ENCODE measurements at regions not wholly inside any gene's neighbourhood (a gene's known extent, or its start where the extent isn't known, plus 50 kb on each side); places are given as distances from the start of the nearest gene placed in this dataset.
"Not testable (repeated sequence)": the region's sequence is repeated elsewhere in the genome, so short reads cannot be mapped to it uniquely, and the experiment has no call there.

GRCh38 chr6:6830686-6831063, 242.2 kb downstream of the LY86 start:
- H3K4me3 ChIP-seq (ENCODE audit: low read depth, low read length); H3K27me3 ChIP-seq (ENCODE audit: control insufficient read depth, insufficient read depth, low read length); H3K36me3 ChIP-seq (ENCODE audit: control insufficient read depth, insufficient read depth, low read length); H3K27ac ChIP-seq (ENCODE audit: low read depth, low read length); H3K9me3 ChIP-seq (ENCODE audit: control insufficient read depth, insufficient read depth, low read length); DNase-seq (ENCODE audit: low read depth in 4 of 6, low spot score in 6 of 6): not testable (repeated sequence)
- peaks cover 11% of the 10 kb centered on the region for H3K4me1 ChIP-seq (ENCODE audit: control insufficient read depth, insufficient read depth, low read length)

- Histone ChIP-seq H3K27ac (ENCODE audit: low read depth, low read length) (no peak overlapping the region), H3K36me3 (ENCODE audit: control insufficient read depth, insufficient read depth, low read length) (no peaks in the 10 kb centered on the region), H3K4me1 (ENCODE audit: control insufficient read depth, insufficient read depth, low read length) (peaks cover 3% of the 10 kb centered on the region), H3K27me3 (ENCODE audit: control insufficient read depth, insufficient read depth, low read length) (no peaks in the 10 kb centered on the region), H3K9me3 (ENCODE audit: control insufficient read depth, insufficient read depth, low read length) (no peaks in the 10 kb centered on the region), H3K4me3 (ENCODE audit: low read depth, low read length) (no peak overlapping the region)
- WGBS (ENCODE audit: insufficient coverage): 89% methylated on average over 4 of the region's 4 CpGs
- DNase-seq (ENCODE audit: low read depth in 4 of 6, low spot score in 6 of 6): no peak
Measured at GRCh38 chr6:6832439-6832838, 243.9 kb downstream of the LY86 start.

DNA sequence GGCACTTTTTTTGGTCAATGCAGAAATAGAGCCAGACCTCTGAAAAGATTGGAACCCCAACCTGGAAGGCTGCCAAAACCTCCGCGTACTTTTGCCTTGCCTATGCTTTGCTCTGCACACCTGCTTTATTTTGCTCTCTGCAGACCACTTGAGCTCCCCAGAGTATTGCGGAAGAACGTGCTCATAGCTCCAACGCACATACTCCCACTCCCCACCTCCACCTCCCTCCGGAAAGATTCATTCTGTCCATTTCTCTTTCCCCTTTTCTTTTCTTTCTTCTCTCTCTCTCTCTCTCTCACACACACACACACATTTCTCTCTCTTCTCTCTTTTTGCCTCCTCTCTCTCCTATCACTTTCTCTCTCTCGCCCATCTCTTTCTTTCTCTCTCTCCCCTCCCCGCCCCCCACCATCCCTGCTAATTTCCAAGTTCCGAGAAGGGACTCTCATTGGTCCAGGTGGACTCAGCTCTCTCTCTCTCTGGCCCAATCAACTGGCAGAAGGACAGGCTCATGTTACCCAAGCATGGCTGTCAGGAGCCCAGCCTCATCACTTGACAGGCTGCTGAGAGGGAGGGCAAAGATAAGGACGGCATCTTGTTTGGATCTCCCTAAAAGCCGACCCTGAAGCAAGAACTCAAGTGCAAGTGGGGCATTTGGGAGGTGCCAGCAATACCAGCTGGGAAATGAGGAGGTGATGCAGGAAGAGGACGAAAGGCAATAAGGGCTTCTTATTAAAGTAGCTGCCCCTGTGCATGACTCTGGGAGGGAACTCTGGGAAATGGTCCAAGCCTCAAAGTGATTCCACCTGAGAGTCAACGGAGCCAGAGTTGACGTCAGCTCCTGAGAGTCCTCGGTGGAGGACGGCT, 246.1 kb downstream of the LY86 start:
- DNase-seq (ENCODE audit: low read depth in 4 of 6, low spot score in 6 of 6): peak in 2 of 6 donors; percentile 34 to 66
- Histone ChIP-seq H3K27me3 (ENCODE audit: control insufficient read depth, insufficient read depth, low read length) (no peaks in the 10 kb centered on the region), H3K36me3 (ENCODE audit: control insufficient read depth, insufficient read depth, low read length) (no peaks in the 10 kb centered on the region), H3K4me3 (ENCODE audit: low read depth, low read length) (no peak overlapping the region), H3K27ac (ENCODE audit: low read depth, low read length) (no peak overlapping the region), H3K9me3 (ENCODE audit: control insufficient read depth, insufficient read depth, low read length) (no peaks in the 10 kb centered on the region), H3K4me1 (ENCODE audit: control insufficient read depth, insufficient read depth, low read length) (peaks cover 3% of the 10 kb centered on the region)
- WGBS (ENCODE audit: insufficient coverage): 54% methylated on average over 12 of the region's 16 CpGs

DNA sequence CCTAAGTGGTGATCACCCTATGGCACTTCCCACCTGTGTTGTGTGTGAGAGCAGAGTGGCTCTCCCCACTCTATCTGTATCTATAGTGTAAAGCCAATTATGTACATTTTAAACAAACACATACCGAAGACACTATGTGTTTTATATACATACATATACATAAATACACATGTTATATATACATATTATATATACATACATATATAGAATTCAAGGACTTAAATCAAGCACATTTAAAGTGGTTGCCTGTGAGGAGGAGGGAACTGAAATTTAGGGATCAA, 246.6 kb downstream of the LY86 start:
- Histone ChIP-seq H3K9me3 (ENCODE audit: control insufficient read depth, insufficient read depth, low read length) (no peaks in the 10 kb centered on the region), H3K36me3 (ENCODE audit: control insufficient read depth, insufficient read depth, low read length) (no peaks in the 10 kb centered on the region), H3K27ac (ENCODE audit: low read depth, low read length) (no peak overlapping the region), H3K4me3 (ENCODE audit: low read depth, low read length) (no peak overlapping the region), H3K4me1 (ENCODE audit: control insufficient read depth, insufficient read depth, low read length) (peaks cover 3% of the 10 kb centered on the region), H3K27me3 (ENCODE audit: control insufficient read depth, insufficient read depth, low read length) (no peaks in the 10 kb centered on the region)
- DNase-seq (ENCODE audit: low read depth in 4 of 6, low spot score in 6 of 6): no peak
- WGBS (ENCODE audit: insufficient coverage): no CpG with 5 or more reads among the region's 1 CpG

- no peak overlapping the region for H3K27ac ChIP-seq (ENCODE audit: low read depth, low read length)
- H3K9me3 ChIP-seq (ENCODE audit: control insufficient read depth, insufficient read depth, low read length): no peaks in the 10 kb centered on the region
- no peaks in the 10 kb centered on the region for H3K36me3 ChIP-seq (ENCODE audit: control insufficient read depth, insufficient read depth, low read length)
- H3K4me1 ChIP-seq (ENCODE audit: control insufficient read depth, insufficient read depth, low read length): peaks cover 3% of the 10 kb centered on the region
- DNase-seq (ENCODE audit: low read depth in 4 of 6, low spot score in 6 of 6): no peak
- no peaks in the 10 kb centered on the region for H3K27me3 ChIP-seq (ENCODE audit: control insufficient read depth, insufficient read depth, low read length)
- H3K4me3 ChIP-seq (ENCODE audit: low read depth, low read length): no peak overlapping the region
- 80% methylated on average over 2 of the region's 3 CpGs for WGBS (ENCODE audit: insufficient coverage)
Measured at GRCh38 chr6:6836609-6837406, 248.3 kb downstream of the LY86 start.

GRCh38 chr6:6837541-6838080, 249.1 kb downstream of the LY86 start:
- no peak for DNase-seq (ENCODE audit: low read depth in 4 of 6, low spot score in 6 of 6)
- H3K9me3 ChIP-seq (ENCODE audit: control insufficient read depth, insufficient read depth, low read length): no peaks in the 10 kb centered on the region
- WGBS (ENCODE audit: insufficient coverage): 57% methylated on average over 1 of the region's 4 CpGs

DNA sequence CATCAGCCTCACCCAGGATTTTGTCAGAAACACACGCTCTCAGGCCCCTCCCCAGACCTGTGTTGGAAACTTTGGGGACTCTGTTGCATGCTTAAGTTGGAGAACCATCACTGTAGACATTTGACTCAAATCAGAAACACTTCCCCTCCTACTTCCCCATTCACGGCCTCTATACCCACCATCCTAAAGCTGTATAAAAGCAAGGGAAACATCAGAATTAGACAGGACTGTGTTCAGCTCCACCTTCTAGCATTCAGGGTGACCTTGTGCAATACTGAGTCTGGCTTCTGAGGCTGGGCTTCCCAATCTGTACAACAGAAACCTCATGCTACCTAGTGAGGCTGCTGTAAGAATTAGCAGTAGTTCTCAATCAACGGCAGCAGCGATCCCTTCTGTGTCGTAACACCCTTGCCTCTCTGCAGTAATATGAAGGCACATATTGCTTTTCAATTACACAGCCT, 252.3 kb downstream of the LY86 start:
- DNase-seq (ENCODE audit: low read depth in 4 of 6, low spot score in 6 of 6): peak in 2 of 6 donors; percentile 5 to 74
- Histone ChIP-seq H3K4me3 (ENCODE audit: low read depth, low read length) (no peak overlapping the region), H3K9me3 (ENCODE audit: control insufficient read depth, insufficient read depth, low read length) (no peaks in the 10 kb centered on the region), H3K36me3 (ENCODE audit: control insufficient read depth, insufficient read depth, low read length) (no peaks in the 10 kb centered on the region), H3K4me1 (ENCODE audit: control insufficient read depth, insufficient read depth, low read length) (no peaks in the 10 kb centered on the region), H3K27ac (ENCODE audit: low read depth, low read length) (no peak overlapping the region), H3K27me3 (ENCODE audit: control insufficient read depth, insufficient read depth, low read length) (peaks cover 2% of the 10 kb centered on the region)
- 100% methylated on average over 1 of the region's 5 CpGs for WGBS (ENCODE audit: insufficient coverage)

More at GRCh38 chr6:6837541-6838080, 249.1 kb downstream of the LY86 start:
- Histone ChIP-seq H3K4me1 (ENCODE audit: control insufficient read depth, insufficient read depth, low read length) (peaks cover 3% of the 10 kb centered on the region), H3K4me3 (ENCODE audit: low read depth, low read length) (no peak overlapping the region), H3K36me3 (ENCODE audit: control insufficient read depth, insufficient read depth, low read length) (no peaks in the 10 kb centered on the region), H3K27ac (ENCODE audit: low read depth, low read length) (no peak overlapping the region), H3K27me3 (ENCODE audit: control insufficient read depth, insufficient read depth, low read length) (peaks cover under 1% of the 10 kb centered on the region)

DNA sequence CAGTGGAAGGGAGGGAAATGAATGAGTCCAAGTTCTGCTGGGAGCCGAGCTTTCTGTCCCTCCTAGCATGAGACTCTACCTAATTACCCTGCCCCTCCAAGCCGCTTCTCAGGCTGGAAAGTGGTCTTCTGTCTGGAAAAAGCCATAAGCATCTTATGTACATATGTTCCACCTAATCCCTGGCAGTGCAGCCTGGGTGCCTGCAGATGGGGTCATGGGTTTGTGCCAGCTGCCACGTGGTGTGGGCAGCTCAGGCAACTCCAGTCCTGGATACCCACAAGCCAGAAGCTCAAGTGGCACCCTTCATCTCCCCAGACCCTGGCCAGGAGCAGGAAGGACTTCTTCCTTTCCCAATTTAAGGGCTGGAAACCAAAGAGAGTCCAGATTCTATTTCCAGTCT, 253.1 kb downstream of the LY86 start:
- peaks cover 3% of the 10 kb centered on the region for H3K9me3 ChIP-seq (ENCODE audit: control insufficient read depth, insufficient read depth, low read length)
- WGBS (ENCODE audit: insufficient coverage): 51% methylated on average over 2 of the region's 3 CpGs
- no peaks in the 10 kb centered on the region for H3K36me3 ChIP-seq (ENCODE audit: control insufficient read depth, insufficient read depth, low read length)
- no peaks in the 10 kb centered on the region for H3K4me1 ChIP-seq (ENCODE audit: control insufficient read depth, insufficient read depth, low read length)
- H3K27ac ChIP-seq (ENCODE audit: low read depth, low read length): no peak overlapping the region
- H3K27me3 ChIP-seq (ENCODE audit: control insufficient read depth, insufficient read depth, low read length): peaks cover 2% of the 10 kb centered on the region
- DNase-seq (ENCODE audit: low read depth in 4 of 6, low spot score in 6 of 6): no peak
- H3K4me3 ChIP-seq (ENCODE audit: low read depth, low read length): no peak overlapping the region

DNA sequence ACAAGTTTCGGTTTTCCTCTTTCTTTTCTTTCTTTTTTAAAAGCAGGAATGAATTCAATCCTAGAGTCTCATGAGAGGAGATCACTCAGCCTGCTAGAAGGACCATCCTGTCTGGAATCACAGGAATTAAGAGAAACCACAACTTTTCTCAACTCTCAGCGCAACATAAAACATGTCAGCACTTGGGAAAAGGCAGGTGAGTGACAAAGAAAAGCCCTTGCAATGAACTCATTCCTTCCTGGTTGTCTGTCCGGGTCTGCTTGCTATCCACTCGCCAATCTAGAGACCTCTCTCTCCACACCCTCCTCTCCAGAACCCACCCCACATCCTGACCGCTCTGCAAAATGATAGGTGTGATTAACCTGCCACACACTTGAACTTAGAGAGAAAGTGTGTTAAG, 253.8 kb downstream of the LY86 start:
- Histone ChIP-seq H3K27ac (ENCODE audit: low read depth, low read length) (no peak overlapping the region), H3K4me3 (ENCODE audit: low read depth, low read length) (no peak overlapping the region), H3K36me3 (ENCODE audit: control insufficient read depth, insufficient read depth, low read length) (no peaks in the 10 kb centered on the region), H3K4me1 (ENCODE audit: control insufficient read depth, insufficient read depth, low read length) (no peaks in the 10 kb centered on the region), H3K27me3 (ENCODE audit: control insufficient read depth, insufficient read depth, low read length) (peaks cover 2% of the 10 kb centered on the region), H3K9me3 (ENCODE audit: control insufficient read depth, insufficient read depth, low read length) (peaks cover 3% of the 10 kb centered on the region)
- WGBS (ENCODE audit: insufficient coverage): 100% methylated on average over 1 of the region's 5 CpGs
- DNase-seq (ENCODE audit: low read depth in 4 of 6, low spot score in 6 of 6): no peak

Data from spinal cord (tissue), 9 donors.